GM12878 (cell line): ENCODE measurements at regions not wholly inside any gene's neighbourhood (a gene's known extent, or its start where the extent isn't known, plus 50 kb on each side); places are given as distances from the start of the nearest gene placed in this dataset.

Experiments
- CTCF ChIP-seq, 3 experiments: IDR thresholded peaks in 2 of 3; conservative IDR thresholded peaks in 1 of 3; 2 replicates each; pipeline ENCODE4 v1.5.1; 2011; ENCODE audit warnings: low read depth in 3 of 3, low read length in 3 of 3, mild to moderate bottlenecking in 3 of 3, control low read depth in 2 of 3, moderate library complexity in 2 of 3, inconsistent platforms in 1 of 3, mixed read lengths in 1 of 3; ENCODE audit not compliant: control insufficient read depth in 2 of 3, insufficient read depth in 1 of 3; ENCODE audit errors: extremely low read depth in 1 of 3
- POLR2A ChIP-seq: IDR thresholded peaks from 2 replicates; pipeline ENCODE4 v1.6.1; 2011; ENCODE audit warnings: low read depth, mild to moderate bottlenecking, low read length

- TF ChIP-seq CTCF (IDR thresholded peaks at IDR 0.05 in 2 of 3, conservative IDR thresholded peaks at IDR 0.05 in 1 of 3; ENCODE audit: control insufficient read depth in 2 of 3, extremely low read depth in 1 of 3, insufficient read depth in 1 of 3, low read depth in 3 of 3, low read length in 3 of 3) = no peak
- TF ChIP-seq POLR2A = no peak
Observed at GRCh38 chr1:4090976-4091660, 191.0 kb upstream of the C1orf174 start.
